K562 (cell line): ENCODE measurements at regions not wholly inside any gene's neighbourhood (a gene's known extent, or its start where the extent isn't known, plus 50 kb on each side); places are given as distances from the start of the nearest gene placed in this dataset.

Source experiments
- RCOR1 ChIP-seq, 2 experiments: IDR thresholded peaks; 2 replicates each; pipeline ENCODE4 v1.6.1; 2012; ENCODE audit warnings: low read depth in 2 of 2, low read length in 2 of 2, borderline replicate concordance in 1 of 2, improper control_type of control experiment in 1 of 2
- TF ChIP-seq, protein P1 (sequence below), 3 experiments: IDR thresholded peaks in 2 of 3; conservative IDR thresholded peaks in 1 of 3; 2 replicates each; pipeline ENCODE4 v1.5.1; 2011 to 2012; ENCODE audit warnings: low read length in 3 of 3, mild to moderate bottlenecking in 3 of 3, control low read depth in 2 of 3, improper control_type of control experiment in 1 of 3, inconsistent platforms in 1 of 3, low read depth in 1 of 3, mixed read lengths in 1 of 3, moderate library complexity in 1 of 3; ENCODE audit not compliant: insufficient read depth in 2 of 3

DNA sequence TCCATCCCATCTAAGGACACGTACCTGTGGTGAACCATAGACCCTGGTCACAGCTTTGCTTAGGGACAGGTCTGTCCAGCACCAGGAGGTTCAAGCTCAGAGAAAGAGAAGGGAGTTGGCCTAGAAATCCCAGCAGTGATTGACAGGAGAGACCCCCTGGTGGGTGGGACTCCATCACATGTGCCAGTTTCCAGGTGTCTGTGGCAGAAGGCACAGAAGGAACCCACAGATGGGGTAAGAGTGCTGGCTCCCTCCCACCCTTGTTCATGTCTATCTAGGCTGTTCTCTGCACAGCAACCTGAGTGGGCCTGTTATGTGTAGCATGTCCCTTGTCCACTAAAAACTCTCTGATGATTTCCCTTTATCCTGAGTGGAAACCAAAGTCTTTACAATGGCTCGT is 54.0 kb upstream of the GRB10 start:
- no peak for TF ChIP-seq RCOR1 (IDR thresholded peaks at IDR 0.05; ENCODE audit: borderline replicate concordance in 1 of 2, low read depth in 2 of 2, low read length in 2 of 2)
- TF ChIP-seq, protein P1, sequence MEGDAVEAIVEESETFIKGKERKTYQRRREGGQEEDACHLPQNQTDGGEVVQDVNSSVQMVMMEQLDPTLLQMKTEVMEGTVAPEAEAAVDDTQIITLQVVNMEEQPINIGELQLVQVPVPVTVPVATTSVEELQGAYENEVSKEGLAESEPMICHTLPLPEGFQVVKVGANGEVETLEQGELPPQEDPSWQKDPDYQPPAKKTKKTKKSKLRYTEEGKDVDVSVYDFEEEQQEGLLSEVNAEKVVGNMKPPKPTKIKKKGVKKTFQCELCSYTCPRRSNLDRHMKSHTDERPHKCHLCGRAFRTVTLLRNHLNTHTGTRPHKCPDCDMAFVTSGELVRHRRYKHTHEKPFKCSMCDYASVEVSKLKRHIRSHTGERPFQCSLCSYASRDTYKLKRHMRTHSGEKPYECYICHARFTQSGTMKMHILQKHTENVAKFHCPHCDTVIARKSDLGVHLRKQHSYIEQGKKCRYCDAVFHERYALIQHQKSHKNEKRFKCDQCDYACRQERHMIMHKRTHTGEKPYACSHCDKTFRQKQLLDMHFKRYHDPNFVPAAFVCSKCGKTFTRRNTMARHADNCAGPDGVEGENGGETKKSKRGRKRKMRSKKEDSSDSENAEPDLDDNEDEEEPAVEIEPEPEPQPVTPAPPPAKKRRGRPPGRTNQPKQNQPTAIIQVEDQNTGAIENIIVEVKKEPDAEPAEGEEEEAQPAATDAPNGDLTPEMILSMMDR (IDR thresholded peaks at IDR 0.05 in 2 of 3, conservative IDR thresholded peaks at IDR 0.05 in 1 of 3; ENCODE audit: insufficient read depth in 2 of 3, low read depth in 1 of 3, low read length in 3 of 3), result no peak
